HL-60 (cell line): ENCODE measurements at regions not wholly inside any gene's neighbourhood (a gene's known extent, or its start where the extent isn't known, plus 50 kb on each side); places are given as distances from the start of the nearest gene placed in this dataset.

ENCODE experiments used
- DNase-seq, 2 experiments: peaks; one replicate each; pipeline ENCODE4 v3.0.0-alpha.2; 2010 to 2020; ENCODE audit warnings: low read depth in 1 of 2, low spot score in 1 of 2
- H3K27ac ChIP-seq: fragments of 250-450 bp; sonication (Bioruptor Pico); replicated peaks from 2 replicates; pipeline ENCODE4 v1.5.1; 2020; ENCODE audit warnings: mild to moderate bottlenecking, moderate library complexity
- H3K27me3 ChIP-seq: fragments of 250-450 bp; sonication (Bioruptor Pico); 2 replicates; pipeline ENCODE4 v1.5.1; 2021; ENCODE audit warnings: mild to moderate bottlenecking, moderate library complexity; ENCODE audit not compliant: insufficient read depth, poor library complexity, severe bottlenecking
- H3K4me3 ChIP-seq: replicated peaks from 2 replicates; pipeline ENCODE4 v1.5.1; 2011; ENCODE audit warnings: mild to moderate bottlenecking, control low read depth, low read length; ENCODE audit not compliant: insufficient read depth
- CTCF ChIP-seq: IDR thresholded peaks from one replicate; pipeline ENCODE4 v1.5.1; 2011; ENCODE audit warnings: low read length, control low read depth, inconsistent platforms; ENCODE audit not compliant: insufficient read depth
- GABPA ChIP-seq: IDR thresholded peaks from 2 replicates; pipeline ENCODE4 v1.6.1; 2012; ENCODE audit warnings: low read depth
- POLR2AphosphoS5 ChIP-seq: IDR thresholded peaks from 2 replicates; pipeline ENCODE4 v1.6.1; 2012; ENCODE audit warnings: low read depth
- REST ChIP-seq: IDR thresholded peaks from 2 replicates; pipeline ENCODE4 v1.6.1; 2012; ENCODE audit warnings: low read depth; ENCODE audit not compliant: insufficient replicate concordance
- SPI1 ChIP-seq: IDR thresholded peaks from 2 replicates; pipeline ENCODE4 v1.6.1; 2012; ENCODE audit warnings: low read depth, mild to moderate bottlenecking, borderline replicate concordance

- no peak for DNase-seq
- Histone ChIP-seq H3K4me3 (no peak overlapping the region), H3K27ac (no peak overlapping the region), H3K27me3 (no peaks in the 10 kb centered on the region)
- TF ChIP-seq CTCF (no peak), GABPA (no peak), REST (no peak), SPI1 (no peak), POLR2AphosphoS5 (no peak)
Observed at GRCh38 chr3:177419904-177420601, 222.8 kb upstream of the TBL1XR1 start.

- Histone ChIP-seq H3K27ac (no peak overlapping the region), H3K27me3 (no peaks in the 10 kb centered on the region), H3K4me3 (no peak overlapping the region)
- no peak for TF ChIP-seq SPI1
- TF ChIP-seq CTCF = no peak
- DNase-seq = no peak
Observed at GRCh38 chr3:177420651-177421480, 223.6 kb upstream of the TBL1XR1 start.

- no peak overlapping the region for H3K27ac ChIP-seq
- TF ChIP-seq POLR2AphosphoS5 = no peak
- no peak for TF ChIP-seq CTCF
- no peak for TF ChIP-seq GABPA
- TF ChIP-seq SPI1 = no peak
- TF ChIP-seq REST = no peak
Observed at GRCh38 chr3:177421481-177421785, 224.2 kb upstream of the TBL1XR1 start.

More at GRCh38 chr3:177421481-177421785, 224.2 kb upstream of the TBL1XR1 start:
- Histone ChIP-seq H3K4me3 (no peak overlapping the region), H3K27me3 (no peaks in the 10 kb centered on the region)
- DNase-seq = no peak
